ENCODE measurements at regions not wholly inside any gene's neighbourhood (a gene's known extent, or its start where the extent isn't known, plus 50 kb on each side); places are given as distances from the start of the nearest gene placed in this dataset.
A peak's percentile ranks its signal among the peaks of the same experiment; 100 is the strongest.
"Not testable (repeated sequence)": the region's sequence is repeated elsewhere in the genome, so short reads cannot be mapped to it uniquely, and the experiment has no call there.

DNA sequence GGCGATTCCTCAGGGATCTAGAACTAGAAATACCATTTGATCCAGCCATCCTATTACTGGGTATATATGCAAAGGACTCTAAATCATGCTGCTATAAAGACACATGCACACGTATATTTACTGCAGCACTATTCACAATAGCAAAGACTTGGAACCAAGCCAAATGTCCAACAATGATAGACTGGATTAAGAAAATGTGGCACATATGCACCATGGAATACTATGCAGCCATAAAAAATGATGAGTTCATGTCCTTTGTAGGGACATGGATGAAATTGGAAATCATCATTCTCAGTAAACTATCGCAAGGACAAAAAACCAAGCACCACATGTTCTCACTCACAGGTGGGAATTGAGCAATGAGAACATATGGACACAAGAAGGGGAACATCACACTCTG, 93.1 kb upstream of the NT5E start:
- DNase-seq, result not testable (repeated sequence)

DNA sequence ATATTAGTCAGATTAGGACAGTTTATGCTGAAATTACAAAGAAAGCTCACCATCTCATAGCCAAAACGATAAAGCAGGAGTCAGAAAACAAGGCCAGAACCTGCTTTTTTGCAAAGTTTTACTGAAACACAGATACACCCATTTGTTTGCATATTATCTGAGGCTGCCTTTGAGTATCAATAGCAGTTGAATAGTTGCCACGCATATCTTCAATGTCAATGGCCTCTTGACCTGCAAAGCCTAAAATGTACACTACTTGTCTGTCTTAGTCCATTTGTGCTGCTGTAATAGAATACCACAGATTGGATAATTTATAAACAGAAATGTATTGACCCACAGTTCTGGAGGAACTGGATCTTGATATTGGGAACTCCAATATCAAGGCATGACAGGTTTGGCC, 94.1 kb upstream of the NT5E start:
- no peak for DNase-seq

DNA sequence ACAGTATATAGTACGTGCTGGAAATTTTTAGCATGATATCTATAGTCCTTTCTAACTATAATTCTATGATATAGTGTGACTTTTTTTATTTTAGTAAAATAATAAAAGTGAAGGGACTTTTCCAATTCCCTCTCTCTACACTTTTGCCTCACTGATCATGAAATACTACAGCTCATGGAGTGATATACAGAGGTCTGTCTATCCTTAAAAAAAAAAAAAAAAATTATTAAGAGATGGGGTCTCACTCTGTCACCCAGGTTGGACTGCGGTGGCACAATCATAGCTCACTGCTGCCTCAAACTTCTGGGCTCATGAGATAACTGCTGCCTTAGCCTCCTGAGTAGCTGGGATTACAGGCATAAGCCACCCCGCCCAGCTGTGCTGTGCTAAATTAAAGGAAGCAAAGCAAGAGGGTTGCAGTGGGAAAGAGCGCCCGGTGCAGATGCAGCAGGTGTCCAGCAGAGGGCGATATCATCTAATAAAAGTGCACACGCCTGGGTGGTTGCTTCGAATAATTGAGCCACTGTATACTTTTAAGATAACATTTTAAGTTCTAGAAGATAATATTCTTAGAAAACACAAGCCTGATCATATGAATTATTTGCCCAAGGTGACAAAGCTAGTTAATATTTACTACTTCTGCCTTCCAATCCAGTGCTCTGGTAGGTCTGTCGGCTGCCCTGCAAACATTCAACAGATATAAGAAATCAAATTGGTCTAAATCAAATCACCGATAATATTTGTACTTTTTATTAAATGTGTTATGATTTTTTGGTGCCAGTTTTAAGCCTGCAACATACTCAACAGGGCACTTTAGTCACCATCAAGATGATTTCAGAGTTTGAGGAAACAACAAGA, 94.9 kb upstream of the NT5E start:
- DNase-seq, result peak; percentile 56

DNA sequence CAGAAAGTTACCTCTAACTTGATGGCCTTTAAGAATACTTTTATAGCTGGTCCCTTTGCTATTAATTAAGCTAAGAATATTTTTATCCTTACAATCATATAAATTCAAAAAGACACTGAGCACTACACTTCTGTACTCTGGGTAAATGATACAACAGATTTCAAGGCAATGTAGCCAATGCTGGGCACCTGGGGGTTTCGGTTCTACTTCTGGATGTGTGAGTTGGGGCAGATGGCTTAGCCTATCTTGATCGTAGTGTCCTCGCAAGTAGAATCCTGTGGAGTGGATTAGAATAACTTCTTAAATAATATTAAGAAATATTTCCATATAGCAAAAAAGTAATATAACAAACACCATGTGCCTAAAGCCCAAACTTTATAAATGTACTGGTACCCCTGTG, 96.9 kb upstream of the NT5E start:
- DNase-seq, result no peak

DNA sequence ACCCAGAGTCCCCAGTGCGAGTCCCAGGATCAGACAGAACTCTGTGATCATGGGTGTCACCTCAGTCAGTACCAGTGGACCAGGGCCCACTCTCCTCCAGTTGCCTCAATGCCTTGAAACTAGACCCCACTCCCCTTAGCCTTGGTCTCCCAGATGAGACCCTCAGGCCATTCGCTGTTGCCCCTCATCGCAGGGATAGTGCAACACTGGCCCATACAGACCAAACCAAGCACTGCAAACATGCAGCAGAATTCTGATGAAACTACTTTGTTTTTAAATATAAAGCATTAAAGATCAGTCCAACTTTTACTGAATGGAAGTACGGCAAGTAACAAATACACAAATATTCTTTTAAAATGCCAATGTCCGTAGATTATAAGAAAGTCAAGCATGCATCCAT, 101.2 kb upstream of the NT5E start:
- no peak for DNase-seq

DNA sequence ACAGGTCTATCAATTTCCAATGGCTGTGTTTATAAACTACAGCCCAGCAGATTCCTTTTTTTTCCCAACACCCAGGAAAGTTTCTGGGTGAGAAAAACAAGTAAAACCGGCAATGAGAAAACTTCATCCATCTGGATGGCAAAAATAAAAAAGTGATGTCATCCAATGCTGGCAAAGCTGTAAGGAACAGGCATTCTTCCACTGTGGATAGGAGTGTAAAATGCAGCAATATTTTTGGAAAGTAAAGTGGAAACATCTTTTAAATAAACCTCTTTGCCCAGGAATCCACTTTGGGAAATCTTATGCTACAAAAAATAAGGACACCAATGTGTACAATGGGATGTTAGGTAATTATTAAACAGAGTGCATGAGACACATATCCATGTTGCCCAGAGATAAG, 102.1 kb upstream of the NT5E start:
- no peak for DNase-seq

DNA sequence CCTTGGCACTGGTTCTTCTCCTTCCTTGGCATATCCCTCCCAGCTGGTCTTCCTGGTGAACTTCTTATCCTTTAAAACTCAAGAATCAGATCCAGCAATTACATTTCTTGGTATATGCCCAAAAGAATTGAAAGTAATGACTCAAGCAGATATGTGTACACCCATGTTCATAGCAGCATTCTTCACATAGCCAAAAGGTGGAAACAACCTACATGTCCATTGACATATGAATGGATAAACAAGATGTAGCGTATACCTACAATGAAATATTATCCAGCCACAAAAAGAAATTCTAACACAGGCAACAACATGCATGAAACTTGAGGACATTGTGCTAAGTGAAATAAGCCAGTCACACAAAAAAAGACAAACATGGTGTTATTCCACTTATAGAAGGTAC, 103.7 kb upstream of the NT5E start:
- no peak for DNase-seq

DNA sequence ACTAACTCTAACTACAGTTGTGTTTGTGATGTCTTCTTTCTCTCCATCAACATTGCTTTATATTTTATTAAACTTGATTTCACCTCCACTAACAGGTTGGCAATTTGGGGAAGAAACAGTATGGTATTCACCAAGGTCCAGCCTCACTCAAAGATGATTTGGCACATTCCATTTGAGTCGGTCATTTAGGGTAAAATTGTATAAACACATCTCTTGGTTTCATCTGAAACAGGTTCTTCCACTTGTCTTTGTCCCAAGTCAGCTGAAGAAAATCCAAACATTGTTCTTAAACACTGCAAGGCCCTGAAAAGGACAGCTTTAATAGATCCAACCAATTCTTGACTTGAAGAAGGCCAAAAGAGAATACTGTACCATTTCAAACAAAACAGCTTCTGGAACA, 104.9 kb upstream of the NT5E start:
- DNase-seq, result no peak

DNA sequence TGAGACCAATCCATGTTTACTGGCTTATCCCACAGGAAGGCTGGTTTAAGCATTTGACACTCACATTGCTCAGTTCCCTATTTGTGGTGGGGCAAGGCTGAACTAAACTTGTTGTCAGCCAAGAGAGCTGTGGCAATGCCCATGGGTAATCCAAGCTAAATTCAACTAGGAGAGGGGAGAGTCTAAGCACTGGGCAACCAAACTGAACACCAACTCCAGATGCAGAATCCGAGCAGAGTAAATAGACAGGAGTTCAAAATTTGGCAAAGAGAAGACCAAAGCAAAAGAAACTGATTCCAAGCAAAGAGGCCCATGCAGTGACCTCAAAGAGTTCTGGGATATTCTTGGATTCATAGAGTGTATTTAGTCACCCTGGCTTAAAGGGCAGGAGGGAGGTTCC, 106.5 kb upstream of the NT5E start:
- DNase-seq, result no peak

DNA sequence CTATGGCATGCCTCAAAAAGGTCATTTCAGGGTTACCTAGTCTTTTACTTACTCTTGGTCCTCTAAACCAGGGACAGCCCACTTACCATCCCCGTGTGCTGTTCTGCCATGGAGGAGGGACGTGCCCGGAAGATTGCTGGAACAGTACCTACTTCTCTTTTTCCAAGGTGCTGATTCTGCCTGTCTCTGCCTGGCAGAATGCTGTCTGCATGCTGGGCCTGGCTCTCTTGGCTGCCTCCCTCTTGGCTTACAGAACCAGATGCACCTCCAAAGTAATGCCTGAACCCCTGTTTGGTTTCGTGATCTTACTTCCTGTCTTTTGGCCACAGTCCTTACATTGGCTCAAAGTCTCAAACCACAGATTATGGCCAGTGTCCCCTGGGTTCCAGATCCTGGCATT, 120.7 kb upstream of the NT5E start:
- no peak for DNase-seq

DNA sequence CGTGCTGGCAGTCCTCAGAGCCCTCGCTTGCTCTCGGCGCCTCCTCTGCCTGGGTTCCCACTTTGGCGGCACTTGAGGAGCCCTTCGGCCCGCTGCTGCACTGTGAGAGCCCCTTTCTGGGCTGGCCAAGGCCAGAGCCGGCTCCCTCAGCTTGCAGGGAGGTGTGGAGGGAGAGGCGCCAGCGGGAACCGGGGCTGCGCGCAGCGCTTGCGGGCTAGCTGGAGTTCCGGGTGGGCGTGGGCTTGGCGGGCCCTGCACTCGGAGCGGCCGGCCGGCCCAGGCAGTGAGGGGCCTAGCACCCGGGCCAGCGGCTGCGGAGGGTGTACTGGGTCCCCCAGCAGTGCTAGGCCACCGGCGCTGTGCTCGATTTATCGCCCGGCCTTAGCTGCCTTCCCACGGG, 124.1 kb upstream of the NT5E start:
- not testable (repeated sequence) for DNase-seq

DNA sequence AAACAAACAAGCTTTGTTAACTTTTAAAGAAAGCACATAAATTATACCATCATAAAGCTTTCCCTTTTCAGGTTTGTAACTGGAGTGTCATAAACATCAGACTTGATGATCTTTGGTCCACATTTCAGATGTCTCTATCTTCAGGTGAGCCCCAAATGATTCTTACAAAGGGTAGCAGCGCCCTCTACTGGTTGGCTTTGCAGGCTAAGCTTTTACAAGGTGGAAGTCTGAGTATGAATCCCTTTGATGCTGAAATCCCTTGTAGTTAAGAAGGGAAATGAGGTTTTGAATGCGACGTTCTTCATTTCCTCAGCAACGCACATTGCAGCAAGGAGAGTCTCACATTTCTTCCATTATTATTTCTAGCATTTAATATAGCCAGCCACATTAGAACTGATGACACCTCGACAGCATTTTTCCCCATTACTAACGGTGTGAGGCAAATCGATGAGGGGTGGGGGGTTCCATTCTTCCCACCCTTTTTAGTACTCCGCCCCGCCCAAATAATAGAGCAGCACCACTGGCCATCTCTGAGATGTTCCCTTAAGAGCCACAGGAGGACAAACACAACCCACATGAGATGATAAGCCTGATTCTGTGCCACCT, 126.3 kb upstream of the NT5E start:
- peak; percentile 74 for DNase-seq

DNA sequence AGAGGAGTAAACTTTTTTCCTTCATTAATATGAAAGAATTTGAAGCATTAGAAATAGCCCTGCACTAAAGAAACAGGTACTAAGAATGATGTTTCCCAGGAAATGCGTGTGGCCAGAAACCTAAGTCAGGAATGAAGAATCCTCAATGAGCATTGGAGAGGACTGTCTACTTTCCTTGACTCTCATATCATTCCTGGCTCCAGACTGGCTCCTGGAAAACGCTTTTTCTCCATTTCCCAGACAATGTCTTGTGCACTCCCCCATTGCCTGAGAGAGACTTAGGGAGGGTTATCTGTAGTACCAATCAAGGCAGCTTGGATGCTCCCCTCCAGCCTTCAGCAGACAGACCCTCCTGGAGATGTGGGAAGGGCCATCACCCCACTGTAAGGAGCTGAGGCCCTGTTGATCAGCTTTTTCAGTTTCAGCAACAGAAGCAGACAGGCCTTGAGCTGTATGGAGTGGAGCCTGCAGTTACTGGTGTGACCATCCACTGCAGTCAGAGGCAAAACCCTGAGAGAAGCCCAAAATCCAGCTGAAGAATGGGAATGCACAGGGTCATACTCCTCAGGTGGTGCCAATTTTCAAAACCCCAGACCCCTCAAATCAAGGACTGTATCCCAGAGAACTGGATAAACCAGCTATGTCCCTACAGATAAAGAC, 127.3 kb upstream of the NT5E start:
- no peak for DNase-seq

DNA sequence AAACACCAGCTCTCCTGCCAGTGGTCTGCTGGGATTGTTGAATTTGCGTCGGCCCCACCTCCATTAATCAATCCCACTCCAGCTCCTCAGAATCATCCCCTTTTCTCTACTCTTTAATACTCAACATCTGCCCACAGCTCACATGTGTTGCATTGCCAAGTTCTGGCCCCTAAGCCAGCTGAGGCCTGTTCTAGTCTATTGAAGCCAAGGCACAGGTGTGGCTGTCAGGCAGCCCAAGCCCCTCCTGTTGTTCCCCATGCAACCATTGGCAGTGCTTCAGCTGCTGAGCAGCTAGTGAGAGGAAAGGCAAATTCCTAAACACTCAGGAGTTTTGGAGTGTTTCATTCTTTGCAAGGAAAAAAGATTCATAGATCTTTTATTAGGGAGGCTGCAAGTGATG, 128.0 kb upstream of the NT5E start:
- DNase-seq, result no peak

DNA sequence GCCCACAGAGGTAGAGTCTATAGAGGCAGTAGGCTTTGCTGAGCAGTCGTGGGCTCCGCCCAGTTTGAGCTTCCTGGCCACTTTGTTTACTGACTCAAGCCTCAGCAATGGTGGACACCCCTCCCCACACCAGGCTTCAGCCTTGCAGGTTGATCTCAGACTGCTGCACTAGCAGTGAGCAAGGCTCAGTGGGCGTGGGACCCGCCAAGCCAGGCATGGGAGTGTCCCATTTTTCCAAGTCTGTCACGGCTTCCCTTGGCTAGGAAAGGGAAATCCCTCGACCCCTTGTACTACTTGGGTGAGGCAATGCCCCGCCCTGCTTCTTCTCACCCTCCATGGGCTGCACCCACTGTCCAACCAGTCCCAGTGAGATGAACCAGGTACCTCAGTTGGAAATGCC, 135.3 kb upstream of the NT5E start:
- DNase-seq, result no peak

DNA sequence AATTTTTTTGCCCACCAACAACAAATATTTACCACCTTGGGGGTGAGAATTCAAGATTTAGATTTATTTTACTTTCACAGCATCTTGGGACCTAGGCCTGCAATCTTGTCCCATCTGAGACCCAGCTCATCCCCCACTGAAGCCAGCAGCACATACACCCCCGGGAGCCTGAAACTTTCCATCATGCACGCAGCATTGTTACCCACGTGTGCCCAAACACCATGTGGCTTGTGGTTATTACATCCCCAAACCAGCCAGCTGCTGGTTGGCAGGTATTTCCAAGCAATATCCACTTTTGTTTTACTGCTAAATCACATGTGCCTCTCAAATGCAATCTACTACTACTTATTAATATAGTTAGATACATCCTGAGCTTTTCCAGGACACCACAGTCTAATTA, 149.3 kb upstream of the NT5E start:
- no peak for DNase-seq

DNA sequence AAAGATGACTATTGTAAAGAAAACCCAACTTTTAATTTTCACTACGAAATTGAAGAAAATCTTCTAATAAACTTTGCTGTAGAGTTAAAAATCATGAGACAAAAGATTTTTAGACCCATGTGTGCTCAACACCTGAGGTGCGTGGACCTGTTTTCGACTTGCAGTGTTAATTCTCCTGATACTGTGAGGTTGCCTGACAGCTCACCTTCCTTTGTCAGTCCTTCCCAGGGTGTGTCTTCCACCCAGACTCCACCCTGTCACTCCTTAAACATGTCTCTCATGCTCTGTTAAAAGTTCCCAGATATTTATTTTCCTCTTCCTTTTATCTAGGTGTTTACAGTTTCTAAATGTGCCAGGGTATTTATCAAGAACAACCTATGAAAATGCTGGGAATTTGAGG, 151.3 kb upstream of the NT5E start:
- no peak for DNase-seq

DNA sequence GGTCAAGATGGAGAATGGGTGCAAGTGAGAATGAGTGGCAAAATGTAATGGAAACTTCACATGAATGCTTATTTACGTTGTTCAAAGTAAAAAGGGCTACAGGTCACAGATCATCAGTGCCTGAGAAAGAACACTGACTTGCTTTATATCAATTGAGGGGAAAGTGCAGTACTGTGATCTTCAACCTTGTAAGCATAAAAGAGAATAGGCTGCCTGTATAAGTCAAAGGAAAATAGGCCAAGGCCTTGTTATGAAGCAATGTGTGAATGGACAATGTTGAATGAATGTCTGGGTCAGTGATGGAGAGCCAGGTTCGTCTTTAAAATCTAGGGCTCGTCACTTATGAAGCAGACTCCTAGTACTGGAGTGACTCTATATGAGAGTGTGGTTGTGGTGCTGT, 158.6 kb upstream of the NT5E start:
- no peak for DNase-seq

DNA sequence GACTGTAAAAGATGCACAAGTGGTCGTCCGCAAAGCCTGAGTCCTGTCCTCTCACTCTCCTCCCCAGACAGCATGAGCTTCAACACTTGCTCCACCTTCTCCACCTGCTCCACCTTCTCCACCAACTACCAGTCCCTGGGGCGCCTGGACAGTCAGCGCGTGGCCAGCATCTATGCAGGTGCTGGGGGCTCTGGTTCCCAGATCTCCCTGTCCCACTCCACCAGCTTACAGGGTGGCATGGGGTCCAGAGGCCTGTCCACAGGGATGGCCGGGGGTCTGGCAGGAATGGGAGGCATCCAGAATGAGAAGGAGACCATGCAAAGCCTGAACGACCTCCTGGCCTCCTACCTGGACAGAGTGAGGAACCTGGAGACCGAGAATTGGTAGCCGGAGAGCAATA, 162.2 kb upstream of the NT5E start:
- DNase-seq, result no peak

DNA sequence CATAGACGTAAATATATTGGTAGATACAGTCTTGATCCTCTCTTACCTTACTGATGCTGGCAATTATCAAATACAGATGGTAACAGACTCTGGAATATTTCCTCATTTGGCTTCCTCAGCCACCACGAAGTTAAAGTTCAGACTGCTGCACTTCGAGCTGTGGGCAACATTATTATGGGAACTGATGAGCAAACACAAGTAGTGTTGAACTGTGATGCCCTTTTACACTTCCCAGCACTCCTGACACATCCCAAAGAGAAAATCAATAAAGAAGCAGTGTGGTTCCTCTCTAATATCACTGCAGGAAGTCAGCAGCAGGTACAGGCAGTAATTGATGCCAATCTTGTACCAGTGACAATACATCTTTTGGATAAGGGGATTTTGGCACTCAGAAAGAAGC, 162.7 kb upstream of the NT5E start:
- no peak for DNase-seq

DNA sequence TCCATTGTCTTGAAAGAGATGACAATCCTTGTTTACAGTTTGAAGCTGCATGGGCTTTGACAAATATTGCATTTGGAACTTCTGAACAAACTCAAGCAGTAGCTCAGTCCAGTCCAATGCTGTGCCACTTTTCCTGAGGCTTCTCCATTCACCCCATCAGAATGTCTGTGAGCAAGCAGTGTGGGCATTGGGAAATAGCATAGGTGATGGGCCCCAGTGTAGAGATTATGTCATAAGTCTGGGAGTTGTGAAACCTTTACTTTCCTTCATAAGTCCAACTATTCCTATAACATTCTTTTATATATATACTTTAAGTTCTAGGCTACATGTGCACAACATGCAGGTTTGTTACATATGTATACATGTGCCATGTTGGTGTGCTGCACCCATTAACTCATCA, 163.4 kb upstream of the NT5E start:
- not testable (repeated sequence) for DNase-seq

DNA sequence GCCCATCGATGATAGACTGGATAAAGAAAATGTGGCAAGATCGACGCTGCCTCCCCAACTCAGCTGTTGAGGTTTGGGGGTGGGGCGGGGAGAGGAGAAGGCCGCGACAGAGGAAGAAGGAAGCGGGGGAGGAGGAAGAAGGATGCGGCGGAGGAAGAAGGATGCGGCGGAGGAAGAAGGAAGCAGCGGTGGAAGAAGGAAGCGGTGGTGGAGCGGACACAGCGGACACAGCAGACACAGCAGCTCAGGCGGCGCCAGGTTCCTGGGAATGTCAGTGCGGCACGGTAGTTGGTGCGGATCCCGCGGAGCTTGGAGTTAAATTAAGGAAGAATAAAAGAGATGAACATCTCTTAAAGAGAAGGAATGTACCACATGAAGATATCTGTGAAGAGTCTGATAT, 163.9 kb upstream of the NT5E start:
- DNase-seq, result no peak

DNA sequence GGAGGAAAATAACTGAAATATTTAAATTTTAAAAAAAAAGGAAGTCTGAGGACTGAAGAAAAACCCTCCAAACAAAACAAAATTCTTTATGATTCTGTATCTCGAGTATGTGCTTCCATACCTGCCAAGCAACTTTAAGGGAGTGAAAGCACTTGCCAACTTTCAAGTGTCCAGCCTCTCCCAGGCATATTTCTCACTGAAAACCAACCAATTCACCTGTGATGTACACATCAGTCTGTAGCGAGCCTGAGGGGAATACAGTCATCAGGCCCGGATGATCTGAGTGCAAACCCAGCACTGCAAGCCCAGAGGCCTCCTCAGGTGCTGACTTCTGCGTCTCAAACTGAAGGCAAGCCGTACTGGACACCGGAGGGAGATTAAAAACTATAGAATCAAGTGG, 164.8 kb upstream of the NT5E start:
- no peak for DNase-seq

DNA sequence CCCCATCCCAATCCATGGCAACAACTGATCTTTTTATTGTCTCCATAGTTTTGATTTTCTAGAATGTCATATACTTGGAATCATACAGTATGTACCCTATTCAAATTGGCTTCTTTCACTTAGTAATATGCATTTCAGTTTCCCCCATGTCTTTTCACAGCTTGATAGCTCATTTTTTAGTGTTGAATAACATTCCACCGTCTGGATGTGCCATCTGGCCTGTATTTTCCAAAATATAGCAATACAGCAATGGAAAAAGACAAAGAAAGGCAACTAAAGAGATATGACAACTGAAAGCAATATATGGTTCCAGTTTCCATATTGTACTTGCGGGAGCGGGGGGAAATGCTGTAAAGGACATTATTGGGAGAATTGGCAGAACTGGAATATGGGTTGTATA, 166.4 kb upstream of the NT5E start:
- DNase-seq, result no peak

Measured in activated CD4-positive, alpha-beta T cell treated with anti-CD3 and anti-CD28 coated beads, Interleukin-2, amount 50 U/mL, for 16 hours (primary cell).